GM20000 (cell line): ENCODE measurements at regions not wholly inside any gene's neighbourhood (a gene's known extent, or its start where the extent isn't known, plus 50 kb on each side); places are given as distances from the start of the nearest gene placed in this dataset.

Source experiments
- DNase-seq: peaks from one replicate; pipeline ENCODE4 v3.0.0; 2012; ENCODE audit warnings: low spot score
- CTCF ChIP-seq: IDR thresholded peaks from 2 replicates; pipeline ENCODE4 v1.5.1; 2012; ENCODE audit warnings: mild to moderate bottlenecking, control low read depth; ENCODE audit errors: extremely low read depth, missing control alignments

- no peak for TF ChIP-seq CTCF
- no peak for DNase-seq
These were observed 490.4 kb upstream of the SPRED2 start for GRCh38 chr2:65922794-65923193.

GRCh38 chr2:65922030-65922429, 489.6 kb upstream of the SPRED2 start:
- no peak for TF ChIP-seq CTCF
- DNase-seq: no peak

- no peak for TF ChIP-seq CTCF
- no peak for DNase-seq
These were observed 488.7 kb upstream of the SPRED2 start for GRCh38 chr2:65921116-65921515.

GRCh38 chr2:65920659-65921058, 488.3 kb upstream of the SPRED2 start:
- TF ChIP-seq CTCF: no peak
- DNase-seq: no peak

- DNase-seq: no peak
- no peak for TF ChIP-seq CTCF
These were observed 487.3 kb upstream of the SPRED2 start for GRCh38 chr2:65919550-65920188.

GRCh38 chr2:65918760-65919187, 486.4 kb upstream of the SPRED2 start:
- DNase-seq: no peak
- TF ChIP-seq CTCF: no peak

GRCh38 chr2:65917986-65918385, 485.6 kb upstream of the SPRED2 start:
- no peak for TF ChIP-seq CTCF

More at GRCh38 chr2:65917986-65918385, 485.6 kb upstream of the SPRED2 start:
- DNase-seq: no peak
